PC-3 (cell line): ENCODE measurements at regions not wholly inside any gene's neighbourhood (a gene's known extent, or its start where the extent isn't known, plus 50 kb on each side); places are given as distances from the start of the nearest gene placed in this dataset.

Experiments used
- ATAC-seq: fragments of 200-7000 bp; cut with Tn5 transposase; 2 replicates; pipeline ENCODE4 v1.9.1; 2020; ENCODE audit warnings: mild to moderate bottlenecking, moderate library complexity
- BruUV-seq: library from RNA; stranded (reverse); fragments of 400-500 nt; replicated peaks from 2 replicates; lab custom pipeline; 2021; lab: Mats Ljungman, UMichigan
- CTCF ChIA-PET: fragments of 300-600 bp; sonication (Branson Sonifier 250); formaldehyde crosslinking; loops from one replicate; lab custom pipeline; 2022; ENCODE audit warnings: antibody characterized with exemption; lab: Charles Lee
- POLR2A ChIA-PET: fragments of 300-600 bp; sonication (Branson Sonifier 250); formaldehyde crosslinking; loops from one replicate; lab custom pipeline; 2022; ENCODE audit warnings: antibody characterized with exemption; ENCODE audit not compliant: unreplicated experiment; lab: Charles Lee
- DNase-seq: peaks from one replicate; pipeline ENCODE4 v3.0.0-alpha.2; 2015
- H2AFZ ChIP-seq: fragments of 300-600 bp; sonication (generic); 2 replicates; pipeline ENCODE4 v1.6.0; 2016; ENCODE audit warnings: antibody characterized with exemption, low read length
- H3F3A ChIP-seq: fragments of 300-600 bp; sonication (generic); one replicate; pipeline ENCODE4 v1.6.0; 2017; ENCODE audit warnings: antibody characterized with exemption, low read length, control low read depth, mild to moderate bottlenecking; ENCODE audit not compliant: unreplicated experiment
- H3K27ac ChIP-seq: fragments of 300-600 bp; sonication (generic); 2 replicates; pipeline ENCODE4 v1.5.1; 2016; ENCODE audit warnings: mild to moderate bottlenecking, low read length
- H3K27me3 ChIP-seq: fragments of 300-600 bp; sonication (generic); 2 replicates; pipeline ENCODE4 v1.6.1; 2016; ENCODE audit warnings: low read length, mixed read lengths
- H3K36me3 ChIP-seq: fragments of 300-600 bp; sonication (generic); 2 replicates; pipeline ENCODE4 v1.6.1; 2016; ENCODE audit warnings: low read depth, mixed run types, low read length, mixed read lengths
- H3K4me1 ChIP-seq: fragments of 300-600 bp; sonication (generic); 2 replicates; pipeline ENCODE4 v1.5.1; 2016; ENCODE audit warnings: low read length; ENCODE audit not compliant: insufficient read depth
- H3K4me2 ChIP-seq: fragments of 300-600 bp; sonication (generic); 2 replicates; pipeline ENCODE4 v1.6.0; 2016; ENCODE audit warnings: low read length
- H3K4me3 ChIP-seq: fragments of 300-600 bp; sonication (generic); 2 replicates; pipeline ENCODE4 v1.5.1; 2016; ENCODE audit warnings: mild to moderate bottlenecking, low read length, mixed read lengths
- H3K79me2 ChIP-seq: fragments of 300-600 bp; sonication (generic); 2 replicates; pipeline ENCODE4 v1.6.1; 2017; ENCODE audit warnings: low read length, mixed read lengths
- H3K9ac ChIP-seq: fragments of 300-600 bp; sonication (generic); 2 replicates; pipeline ENCODE4 v1.6.0; 2016; ENCODE audit warnings: mild to moderate bottlenecking, low read length
- H3K9me2 ChIP-seq: fragments of 300-600 bp; sonication (generic); replicated peaks from 2 replicates; pipeline ENCODE4 v1.6.1; 2016; ENCODE audit warnings: mixed run types, low read length, mixed read lengths
- H3K9me3 ChIP-seq: fragments of 300-600 bp; sonication (generic); 2 replicates; pipeline ENCODE4 v1.6.1; 2016; ENCODE audit warnings: low read length, mixed read lengths
- H4K20me1 ChIP-seq: fragments of 300-600 bp; sonication (generic); 2 replicates; pipeline ENCODE4 v1.6.1; 2016; ENCODE audit warnings: low read length, mixed read lengths
- EZH2 ChIP-seq: fragments of 300-600 bp; sonication (generic); IDR thresholded peaks from one replicate; pipeline ENCODE4 v1.6.1; 2017; ENCODE audit warnings: antibody characterized with exemption, mild to moderate bottlenecking, low read length; ENCODE audit not compliant: unreplicated experiment
- EZH2phosphoT487 ChIP-seq: fragments of 300-600 bp; sonication (generic); IDR thresholded peaks from 2 replicates; pipeline ENCODE4 v1.6.1; 2018; ENCODE audit warnings: mild to moderate bottlenecking, antibody characterized with exemption, low read length, borderline replicate concordance
- intact Hi-C: fragments of 100-400 bp; cut with micrococcal nuclease; formaldehyde crosslinking; loops from 2 replicates; pipeline ENCODE4 v1.9.0; 2023
- TF ChIP-seq, protein P1 (sequence below): fragments of 300-600 bp; sonication (generic); conservative IDR thresholded peaks from 2 replicates; pipeline ENCODE4 v1.5.1; 2017; ENCODE audit warnings: antibody characterized with exemption, low read depth, mild to moderate bottlenecking, low read length

DNA sequence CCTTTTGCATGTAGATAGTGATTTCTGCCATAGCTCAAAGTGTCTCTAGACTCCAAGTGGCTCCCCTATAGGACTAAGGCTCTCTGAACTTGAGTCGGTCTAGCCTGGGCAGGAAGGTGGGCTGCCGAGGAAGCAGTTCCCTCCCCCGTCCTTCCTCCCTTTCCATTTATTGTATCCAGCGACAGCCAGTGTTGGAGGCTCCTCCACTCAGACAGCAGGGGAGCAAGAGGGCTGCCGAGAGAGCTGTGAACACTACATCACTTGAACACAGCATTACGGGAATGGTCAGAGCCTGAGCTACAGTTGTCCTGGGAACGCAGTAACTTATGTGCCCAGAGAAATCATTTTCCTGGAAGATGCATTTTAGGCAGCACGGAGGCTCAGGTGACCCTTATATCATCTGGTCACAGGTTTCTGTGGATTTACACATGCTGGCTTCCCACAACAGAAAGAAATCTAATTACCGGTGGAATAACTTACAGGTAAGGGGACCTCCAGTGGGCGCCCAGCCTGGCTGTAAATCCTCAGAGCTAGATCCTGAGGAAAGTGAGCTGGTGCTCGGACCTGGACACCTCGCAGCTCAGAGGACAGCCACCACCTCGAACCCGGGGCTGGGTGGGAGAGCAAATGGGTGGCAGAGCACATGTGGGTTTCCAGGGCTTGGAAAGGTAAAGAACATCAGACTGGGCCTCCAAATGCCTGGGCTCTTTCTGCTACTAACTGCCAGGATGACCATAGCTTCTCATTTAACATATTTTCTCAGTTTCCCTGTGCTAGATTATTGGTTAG lies 197.1 kb downstream of the UACA start:
- H3K79me2 ChIP-seq, result no peaks in the 10 kb centered on the region
- TF ChIP-seq, protein P1, sequence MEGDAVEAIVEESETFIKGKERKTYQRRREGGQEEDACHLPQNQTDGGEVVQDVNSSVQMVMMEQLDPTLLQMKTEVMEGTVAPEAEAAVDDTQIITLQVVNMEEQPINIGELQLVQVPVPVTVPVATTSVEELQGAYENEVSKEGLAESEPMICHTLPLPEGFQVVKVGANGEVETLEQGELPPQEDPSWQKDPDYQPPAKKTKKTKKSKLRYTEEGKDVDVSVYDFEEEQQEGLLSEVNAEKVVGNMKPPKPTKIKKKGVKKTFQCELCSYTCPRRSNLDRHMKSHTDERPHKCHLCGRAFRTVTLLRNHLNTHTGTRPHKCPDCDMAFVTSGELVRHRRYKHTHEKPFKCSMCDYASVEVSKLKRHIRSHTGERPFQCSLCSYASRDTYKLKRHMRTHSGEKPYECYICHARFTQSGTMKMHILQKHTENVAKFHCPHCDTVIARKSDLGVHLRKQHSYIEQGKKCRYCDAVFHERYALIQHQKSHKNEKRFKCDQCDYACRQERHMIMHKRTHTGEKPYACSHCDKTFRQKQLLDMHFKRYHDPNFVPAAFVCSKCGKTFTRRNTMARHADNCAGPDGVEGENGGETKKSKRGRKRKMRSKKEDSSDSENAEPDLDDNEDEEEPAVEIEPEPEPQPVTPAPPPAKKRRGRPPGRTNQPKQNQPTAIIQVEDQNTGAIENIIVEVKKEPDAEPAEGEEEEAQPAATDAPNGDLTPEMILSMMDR, result no peak
- TF ChIP-seq EZH2phosphoT487, result no peak
- no peak for TF ChIP-seq EZH2

DNA sequence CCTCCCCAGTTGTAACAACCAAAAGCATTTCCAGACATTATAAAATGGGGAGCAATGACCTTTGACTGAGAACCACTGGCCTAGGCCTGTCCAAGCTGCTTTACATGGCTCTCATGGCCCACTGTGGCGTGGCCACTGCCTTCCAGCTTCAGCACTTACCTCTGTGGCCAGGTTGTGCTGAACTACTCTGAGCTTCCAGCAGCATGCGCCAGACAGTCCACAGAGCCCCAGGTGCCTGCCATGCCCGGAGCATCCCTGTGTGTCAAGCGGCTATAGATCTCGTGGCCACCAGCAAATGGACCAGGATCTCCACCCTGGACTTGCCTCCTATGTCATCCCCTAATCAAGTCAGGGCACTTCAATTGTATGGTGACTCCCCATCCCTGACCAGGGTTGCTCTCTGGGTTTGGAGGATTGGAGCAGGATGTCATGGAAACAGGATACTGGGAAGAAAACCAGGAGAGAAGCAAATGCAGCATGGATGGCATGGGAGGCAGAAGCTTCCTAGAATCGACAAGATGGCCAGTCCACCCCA lies 199.7 kb downstream of the UACA start:
- ChIA-PET CTCF (no interaction called here), POLR2A (interaction anchor here (0.6 kb wide), 1 partner anchor 8 kb away, joined by 3 read pairs; no protein-coding TSS in a partner anchor)
- Histone ChIP-seq H3F3A (no peaks in the 10 kb centered on the region), H2AFZ (no peak overlapping the region), H3K27ac (no peak overlapping the region), H4K20me1 (no peaks in the 10 kb centered on the region), H3K4me3 (no peak overlapping the region), H3K9ac (no peak overlapping the region), H3K27me3 (no peaks in the 10 kb centered on the region), H3K9me3 (no peaks in the 10 kb centered on the region), H3K4me1 (no peaks in the 10 kb centered on the region), H3K4me2 (no peak overlapping the region), H3K36me3 (no peaks in the 10 kb centered on the region), H3K79me2 (no peaks in the 10 kb centered on the region), H3K9me2 (no peaks in the 10 kb centered on the region)
- DNase-seq (no peak), ATAC-seq (no peak)
- BruUV-seq, result no TSS peak
- intact Hi-C loops, result no loop called here
- TF ChIP-seq, protein P1, result no peak
- TF ChIP-seq EZH2phosphoT487, result no peak

More for the DNA sequence above, 197.1 kb downstream of the UACA start:
- no TSS peak for BruUV-seq
- Histone ChIP-seq H3K9me3 (no peaks in the 10 kb centered on the region), H3K4me3 (no peak overlapping the region), H3K9ac (no peak overlapping the region), H3K4me1 (peaks cover 10% of the 10 kb centered on the region), H3K27me3 (no peaks in the 10 kb centered on the region), H3K27ac (no peak overlapping the region), H3F3A (no peaks in the 10 kb centered on the region), H3K36me3 (no peaks in the 10 kb centered on the region; the same call in 1 of the 2 replicates), H3K9me2 (no peaks in the 10 kb centered on the region), H4K20me1 (no peaks in the 10 kb centered on the region), H2AFZ (no peak overlapping the region), H3K4me2 (no peak overlapping the region)
- ChIA-PET CTCF (no interaction called here), POLR2A (no interaction called here)
- DNase-seq, result no peak
- no peak for ATAC-seq
- intact Hi-C loops, result no loop called here

DNA sequence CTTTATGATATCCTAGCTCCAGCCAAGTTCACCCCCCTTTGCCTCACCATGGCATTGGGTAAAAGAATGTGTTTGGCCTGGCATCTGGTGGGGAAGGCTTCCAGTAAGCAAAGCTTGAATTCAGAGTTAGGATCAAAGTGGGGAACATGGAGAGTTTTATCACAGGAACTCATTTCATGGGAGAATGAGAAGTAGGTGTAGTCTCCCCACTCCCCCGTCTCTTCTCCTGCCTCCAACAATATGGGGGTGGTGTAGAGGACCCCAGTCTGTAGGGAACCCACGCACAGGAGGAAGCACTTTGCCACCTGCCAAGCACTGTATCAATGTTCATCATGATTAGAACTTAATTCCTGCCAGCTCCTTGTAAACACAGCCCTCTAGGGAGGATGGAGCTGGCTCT lies 200.5 kb downstream of the UACA start:
- H3K79me2 ChIP-seq, result no peaks in the 10 kb centered on the region
- ChIA-PET POLR2A (no interaction called here), CTCF (no interaction called here)
- no peak overlapping the region for H2AFZ ChIP-seq
- no peak overlapping the region for H3K4me3 ChIP-seq
- no peak overlapping the region for H3K27ac ChIP-seq
- H3F3A ChIP-seq, result no peaks in the 10 kb centered on the region
- no peak overlapping the region for H3K4me2 ChIP-seq
- no peaks in the 10 kb centered on the region for H3K9me3 ChIP-seq
- TF ChIP-seq EZH2, result no peak
- TF ChIP-seq, protein P1, result no peak
- TF ChIP-seq EZH2phosphoT487, result no peak
- DNase-seq, result no peak
- H3K27me3 ChIP-seq, result no peaks in the 10 kb centered on the region
- H3K9ac ChIP-seq, result no peak overlapping the region
- H4K20me1 ChIP-seq, result no peaks in the 10 kb centered on the region
- no peak for ATAC-seq
- intact Hi-C loops, result no loop called here
- no TSS peak for BruUV-seq
- H3K9me2 ChIP-seq, result no peaks in the 10 kb centered on the region
- H3K4me1 ChIP-seq, result no peaks in the 10 kb centered on the region
- no peaks in the 10 kb centered on the region for H3K36me3 ChIP-seq
